HG02623 (cell line): ENCODE measurements at regions not wholly inside any gene's neighbourhood (a gene's known extent, or its start where the extent isn't known, plus 50 kb on each side); places are given as distances from the start of the nearest gene placed in this dataset.
"Not testable (repeated sequence)": the region's sequence is repeated elsewhere in the genome, so short reads cannot be mapped to it uniquely, and the experiment has no call there.

Experiments
- ATAC-seq: cut with Tn5 transposase; IDR thresholded peaks from one replicate; pipeline ENCODE4 v1.9.1; 2021; ENCODE audit warnings: moderate library complexity; ENCODE audit not compliant: unreplicated experiment

DNA sequence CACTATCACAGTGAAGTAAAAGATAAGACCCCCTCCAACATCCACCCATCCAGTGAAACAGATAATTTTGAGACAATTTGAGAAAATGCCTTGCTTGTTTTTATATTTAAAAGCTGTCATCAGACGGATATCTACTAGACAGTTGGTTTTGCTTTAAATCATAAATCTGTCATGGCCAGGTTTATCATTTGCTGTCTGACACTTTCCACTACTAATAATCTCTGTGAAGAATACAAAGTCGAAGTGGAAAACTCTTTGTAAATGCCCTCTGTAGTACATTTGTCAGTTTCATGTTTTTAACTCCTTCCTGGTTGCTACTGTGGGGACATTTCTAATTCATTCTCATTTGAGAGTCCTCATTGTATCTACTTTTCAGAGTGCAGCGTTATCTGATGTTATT, 1606.2 kb upstream of the PCDH7 start:
- ATAC-seq, result no peak

DNA sequence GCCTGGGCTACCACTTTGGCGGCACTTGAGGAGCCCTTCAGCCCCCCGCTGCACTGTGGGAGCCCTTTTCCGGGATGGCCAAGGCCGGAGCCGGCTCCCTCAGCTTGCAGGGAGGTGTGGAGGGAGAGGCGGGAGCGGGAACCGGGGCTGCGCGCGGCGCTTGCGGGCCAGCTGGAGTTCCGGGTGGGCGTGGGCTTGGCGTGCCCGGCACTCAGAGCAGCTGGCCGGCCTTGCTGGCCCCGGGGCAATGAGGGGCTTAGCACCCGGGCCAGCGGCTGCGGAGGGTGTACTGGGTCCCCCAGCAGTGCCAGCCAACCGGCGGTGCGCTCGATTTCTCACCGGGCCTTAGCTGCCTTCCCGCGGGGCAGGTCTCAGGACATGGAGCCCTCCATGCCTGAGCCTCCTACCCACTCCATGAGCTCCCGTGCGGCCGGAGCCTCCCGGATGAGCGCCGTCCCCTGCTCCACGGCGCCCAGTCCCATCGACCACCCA, 1602.9 kb upstream of the PCDH7 start:
- ATAC-seq, result not testable (repeated sequence)

DNA sequence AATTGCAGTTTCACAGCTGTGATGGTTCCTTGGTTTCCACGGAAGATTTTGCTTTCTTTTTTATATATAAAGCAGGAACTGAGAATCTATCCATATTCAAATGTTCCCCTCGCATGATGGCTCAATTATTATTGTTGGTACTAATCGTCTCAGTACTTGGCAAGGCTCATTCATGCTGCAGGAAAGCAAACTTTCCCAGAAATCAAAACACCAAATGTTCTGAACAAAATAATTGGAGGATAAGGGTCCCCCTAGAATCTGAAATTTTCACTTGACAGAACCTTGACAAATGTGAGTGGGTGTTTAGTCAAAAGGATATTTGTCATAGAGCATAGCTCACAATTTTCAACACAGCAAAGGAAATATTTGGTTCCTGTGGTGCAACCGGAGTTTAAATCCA, 1598.6 kb upstream of the PCDH7 start:
- no peak for ATAC-seq

DNA sequence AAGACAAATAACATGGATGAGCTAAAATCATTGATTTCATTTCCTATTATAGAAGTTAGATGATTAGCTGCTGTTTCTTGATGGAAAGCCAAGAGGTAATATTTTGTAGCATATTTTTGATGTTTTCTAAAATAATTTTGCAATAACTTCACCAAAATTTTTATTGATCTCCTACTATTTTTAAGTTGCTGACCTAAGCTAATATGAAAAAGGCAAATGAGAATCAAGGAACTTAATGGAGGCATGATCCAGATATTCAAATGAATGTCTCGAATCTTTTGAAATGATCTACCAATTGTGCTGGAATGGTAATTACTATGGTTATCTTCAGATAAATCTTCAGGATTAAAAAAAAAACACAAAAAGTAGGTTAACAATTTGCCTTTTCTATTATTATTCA, 1591.4 kb upstream of the PCDH7 start:
- ATAC-seq, result no peak

DNA sequence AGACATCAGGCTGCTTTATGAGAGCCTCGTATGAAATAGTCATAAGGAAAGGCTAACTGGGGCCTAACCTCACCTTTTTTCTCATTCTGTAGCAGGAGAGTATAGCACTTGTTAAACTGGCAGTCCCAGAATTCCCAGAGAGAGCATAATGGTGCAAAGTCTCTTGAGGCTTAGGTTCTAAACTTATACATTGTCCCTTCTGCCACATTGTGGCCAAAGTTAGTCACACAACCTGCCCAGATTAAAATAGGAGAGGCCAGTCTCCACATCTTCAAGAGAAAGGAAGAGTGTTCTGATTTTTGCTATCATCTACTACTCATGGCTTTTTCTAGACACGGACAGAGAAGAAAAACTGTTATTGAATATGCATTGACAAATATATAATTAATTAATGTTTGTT, 1588.9 kb upstream of the PCDH7 start:
- ATAC-seq, result no peak

DNA sequence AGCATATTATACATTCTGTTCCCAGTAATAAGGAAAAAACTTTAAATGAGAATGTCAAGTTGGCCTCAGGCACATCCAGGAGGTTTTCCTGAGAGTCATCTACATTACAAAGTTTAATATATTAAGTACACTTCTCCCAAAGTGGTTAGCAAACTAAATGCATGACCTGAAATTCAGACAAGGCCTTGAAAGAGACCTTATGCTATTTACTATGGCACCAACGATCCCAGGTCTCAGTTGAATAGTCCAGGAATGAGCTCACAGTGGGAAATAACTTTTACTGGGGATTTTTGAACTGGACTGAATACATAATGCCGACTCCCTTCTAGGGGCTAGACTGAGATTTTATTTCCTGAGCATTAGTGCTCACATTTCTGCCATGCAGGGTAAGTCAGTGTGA, 1577.5 kb upstream of the PCDH7 start:
- ATAC-seq, result no peak

DNA sequence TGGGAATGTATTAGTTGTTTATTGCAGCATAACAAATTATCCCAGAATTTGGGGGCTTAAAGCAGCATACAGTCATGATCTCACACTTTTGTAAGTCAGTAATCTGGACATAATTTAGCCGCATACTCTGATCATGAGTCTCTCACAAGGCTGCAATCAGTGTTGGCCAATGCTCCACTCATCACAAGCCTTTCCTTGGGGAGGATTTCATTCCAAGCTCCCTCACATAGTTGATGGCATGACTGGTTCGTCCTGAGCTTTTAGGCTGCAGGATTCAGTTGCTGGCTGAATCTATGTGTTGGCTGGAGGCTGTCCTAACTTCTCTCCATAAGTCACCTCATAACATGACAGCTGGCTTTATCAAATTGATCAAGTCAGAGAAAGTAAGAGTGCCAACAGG, 1568.6 kb upstream of the PCDH7 start:
- no peak for ATAC-seq

- no peak for ATAC-seq
Observed at GRCh38 chr4:29153642-29154041, 1566.5 kb upstream of the PCDH7 start.

DNA sequence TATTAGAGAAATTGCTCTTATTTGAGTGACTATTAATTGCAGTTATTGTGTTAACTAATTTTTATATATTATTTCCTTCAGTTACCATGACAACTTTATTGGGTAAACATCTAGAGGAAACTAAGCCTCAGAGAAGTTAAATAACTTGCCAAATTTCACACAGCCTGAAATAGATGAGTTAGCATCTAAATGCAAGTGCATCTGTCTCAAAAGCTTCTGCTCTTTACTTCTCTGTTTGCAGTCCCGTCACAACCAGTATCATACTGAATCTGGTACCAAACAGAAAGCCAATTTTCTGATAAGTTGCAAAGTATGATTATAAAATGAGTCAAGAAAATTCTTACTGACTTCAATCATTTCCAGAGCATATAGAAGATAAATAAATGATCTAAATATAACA, 1544.9 kb upstream of the PCDH7 start:
- ATAC-seq, result no peak

DNA sequence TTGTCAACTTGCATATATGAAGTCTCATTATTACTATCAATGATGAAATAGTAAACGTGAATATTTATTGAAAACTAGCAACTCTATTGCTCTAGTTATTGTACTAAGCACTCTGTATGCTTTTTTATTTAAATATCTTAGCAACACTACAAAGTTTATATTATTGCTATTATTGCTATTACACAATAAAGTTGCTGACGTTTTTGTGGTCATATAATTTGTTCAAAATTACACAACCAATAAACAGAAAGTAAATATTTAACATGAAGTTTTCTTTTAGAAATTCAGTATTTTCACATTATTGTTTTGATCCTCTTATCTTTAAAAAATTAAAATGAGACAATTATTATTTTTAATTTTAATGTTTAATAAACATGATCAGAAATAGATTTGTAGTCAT, 1521.1 kb upstream of the PCDH7 start:
- ATAC-seq, result no peak

DNA sequence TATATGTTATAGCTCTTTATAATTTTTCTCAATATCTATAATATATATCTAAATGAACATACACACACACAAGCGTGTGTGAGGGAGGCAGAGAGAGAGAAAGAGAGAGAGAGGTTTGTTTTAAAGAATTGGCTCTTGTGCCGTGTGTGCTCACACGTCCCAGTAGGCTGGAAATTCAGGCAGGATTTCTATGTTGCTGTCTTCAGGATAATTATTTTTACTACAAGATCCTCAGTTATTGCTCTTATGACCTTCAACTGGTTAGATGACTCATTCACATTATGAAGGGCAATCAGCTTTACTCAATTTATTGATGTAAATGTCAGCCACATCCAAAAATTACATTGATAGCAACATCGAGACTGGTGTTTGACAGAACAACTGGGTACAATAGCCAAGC, 1520.7 kb upstream of the PCDH7 start:
- ATAC-seq, result no peak

GRCh38 chr4:29213020-29213419, 1507.1 kb upstream of the PCDH7 start:
- no peak for ATAC-seq

GRCh38 chr4:29220761-29221160, 1499.4 kb upstream of the PCDH7 start:
- ATAC-seq, result no peak

GRCh38 chr4:29224911-29225310, 1495.3 kb upstream of the PCDH7 start:
- ATAC-seq, result no peak

DNA sequence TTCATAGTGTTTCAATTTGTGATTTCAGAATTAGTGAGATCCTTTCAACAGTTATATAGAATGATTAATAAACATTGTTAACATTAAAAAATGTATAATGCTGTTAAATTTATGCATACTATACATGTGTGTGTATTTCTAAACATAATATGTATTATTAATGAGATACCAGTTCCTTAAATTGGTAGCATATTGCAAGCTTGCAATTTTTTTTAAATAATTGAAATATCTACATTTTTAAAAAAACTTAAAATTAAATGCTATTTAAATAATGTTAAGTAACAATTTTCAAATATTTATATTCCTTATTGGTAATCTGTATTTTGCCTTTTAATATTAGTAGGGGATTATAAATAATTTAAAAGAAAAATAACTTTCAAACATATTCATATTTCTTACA, 1479.5 kb upstream of the PCDH7 start:
- no peak for ATAC-seq

DNA sequence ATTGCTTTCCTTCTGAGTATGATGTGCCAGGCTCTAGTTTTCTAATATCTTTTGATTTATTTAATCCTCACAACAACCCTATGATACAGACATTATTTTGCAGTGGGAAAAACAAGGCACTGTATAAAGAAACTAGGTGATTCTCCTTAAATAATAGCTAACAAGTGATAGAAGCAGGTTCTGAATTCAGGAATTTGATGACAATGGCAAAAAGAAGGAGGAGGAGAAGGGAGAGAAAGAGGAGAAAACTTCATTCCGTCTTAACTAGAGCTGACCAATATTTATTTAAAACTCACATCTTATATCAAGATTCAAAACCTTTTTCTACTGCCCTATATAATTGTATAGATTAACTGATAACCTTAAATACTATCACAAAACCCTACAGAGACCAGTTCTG, 1477.1 kb upstream of the PCDH7 start:
- ATAC-seq, result no peak

DNA sequence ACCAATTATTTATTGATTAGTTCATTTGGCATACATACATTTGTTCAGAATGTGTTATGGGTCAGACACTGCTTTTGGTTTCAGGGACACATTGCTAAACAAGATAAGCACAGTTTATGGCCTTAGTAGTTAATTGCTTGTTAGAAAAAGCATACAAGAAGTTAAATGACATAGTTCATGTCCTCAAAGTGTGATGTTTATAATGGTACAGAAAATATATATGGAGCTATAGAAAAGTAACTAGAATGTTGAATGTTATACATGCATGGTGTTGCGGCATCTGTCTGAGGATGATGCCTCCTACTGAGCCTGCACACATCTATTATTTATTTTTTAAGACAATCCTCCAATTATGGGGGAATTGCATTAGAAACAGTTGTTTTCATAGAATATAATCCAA, 1476.3 kb upstream of the PCDH7 start:
- no peak for ATAC-seq

DNA sequence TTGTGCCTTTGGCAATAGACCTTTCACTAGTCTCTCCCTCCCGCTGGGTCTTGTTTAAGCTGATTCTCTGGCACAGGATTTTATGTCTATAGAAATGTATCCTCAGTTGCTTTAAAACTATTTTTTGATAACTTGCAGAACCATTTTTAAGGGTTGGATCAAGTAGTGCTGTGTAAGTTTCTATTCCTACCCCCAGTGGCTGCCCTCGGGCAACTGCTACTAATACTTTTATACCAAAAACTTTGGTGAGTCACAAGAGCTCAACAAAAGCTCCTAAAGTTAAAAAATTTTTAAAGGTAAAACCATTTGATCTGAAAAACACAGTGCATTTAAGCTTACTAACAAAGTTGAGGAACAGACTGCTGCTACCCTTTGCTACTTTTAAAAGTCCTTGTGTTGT, 1460.6 kb upstream of the PCDH7 start:
- no peak for ATAC-seq

DNA sequence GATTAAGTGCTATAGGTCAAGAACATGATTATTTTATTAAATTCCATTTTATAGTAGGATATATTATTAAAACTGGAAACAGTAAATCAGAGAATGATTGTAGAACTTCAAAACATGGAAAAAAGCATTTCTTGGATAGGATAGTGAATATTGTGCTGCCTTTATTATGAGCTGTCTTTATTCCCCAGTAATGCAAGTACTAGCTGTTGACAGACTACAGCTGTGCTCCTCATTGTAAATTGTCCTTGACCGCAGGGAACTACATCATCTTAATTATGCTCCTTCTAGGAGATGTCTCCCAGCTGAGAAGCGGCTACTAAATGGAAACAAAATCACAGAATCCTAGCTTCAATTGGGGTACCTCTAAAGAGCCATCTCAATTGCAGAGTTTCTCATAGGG, 1457.2 kb upstream of the PCDH7 start:
- no peak for ATAC-seq

DNA sequence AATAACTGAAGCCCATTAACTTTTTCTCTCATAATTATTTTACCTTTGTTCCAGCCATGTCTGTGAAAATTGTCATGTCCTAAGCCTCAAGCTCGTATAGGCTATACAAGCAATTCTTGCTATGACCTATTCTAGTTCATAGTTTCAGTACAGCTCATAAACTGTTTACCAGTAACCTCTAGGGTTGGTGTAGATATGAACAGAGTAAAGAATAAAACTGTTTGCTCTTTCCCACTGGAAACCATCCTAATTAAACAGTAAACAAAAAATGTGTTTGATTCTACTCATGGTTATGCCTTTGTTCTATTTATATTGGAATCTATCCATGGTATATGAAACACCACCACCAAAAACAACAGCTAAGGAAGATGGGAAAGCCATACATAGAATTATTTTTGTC, 1444.0 kb upstream of the PCDH7 start:
- ATAC-seq, result no peak

GRCh38 chr4:29277381-29277780, 1442.8 kb upstream of the PCDH7 start:
- no peak for ATAC-seq

DNA sequence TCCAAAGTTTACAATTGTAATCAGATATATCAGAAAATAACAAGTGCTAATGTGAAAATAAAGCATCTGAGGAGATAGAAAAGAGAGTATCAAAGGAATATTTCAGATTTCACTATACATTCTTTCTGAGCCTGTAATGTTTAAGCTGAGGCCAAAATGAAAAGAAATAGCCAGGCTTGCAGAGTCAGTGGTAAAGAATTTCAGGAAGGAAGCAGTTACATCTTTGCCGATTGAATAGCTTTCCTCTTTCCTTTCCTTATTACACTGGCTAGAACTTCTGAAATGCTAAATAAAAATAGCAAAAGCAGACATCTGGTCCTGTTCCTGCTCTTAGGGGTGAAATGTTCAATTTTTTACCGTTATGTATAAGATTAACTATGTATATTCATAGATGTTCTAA, 1441.6 kb upstream of the PCDH7 start:
- no peak for ATAC-seq

GRCh38 chr4:29289118-29289517, 1431.1 kb upstream of the PCDH7 start:
- ATAC-seq, result no peak

GRCh38 chr4:29295280-29295679, 1424.9 kb upstream of the PCDH7 start:
- no peak for ATAC-seq
